ENCODE measurements at regions not wholly inside any gene's neighbourhood (a gene's known extent, or its start where the extent isn't known, plus 50 kb on each side); places are given as distances from the start of the nearest gene placed in this dataset.

DNA sequence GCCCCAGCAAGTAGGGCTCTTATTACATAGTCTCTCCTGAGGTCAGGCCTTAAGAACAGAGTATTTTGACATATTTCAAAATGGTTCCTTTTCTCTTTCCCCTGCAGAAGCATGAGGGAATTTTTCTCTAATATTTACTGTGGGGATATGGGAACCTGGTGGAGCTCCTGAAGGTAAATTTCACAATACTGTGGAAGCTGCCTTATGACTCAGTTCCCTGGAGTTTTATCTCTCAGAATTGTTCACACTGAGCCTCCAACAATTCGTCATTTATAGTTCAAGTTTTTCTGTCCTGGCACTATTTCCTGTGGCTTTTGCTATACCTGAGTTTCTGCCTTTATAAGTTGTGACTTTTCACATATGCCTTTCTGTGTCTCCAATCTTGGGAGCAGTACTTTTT lies 607.2 kb upstream of the NDST4 start:
- DNase-seq: no peak

DNA sequence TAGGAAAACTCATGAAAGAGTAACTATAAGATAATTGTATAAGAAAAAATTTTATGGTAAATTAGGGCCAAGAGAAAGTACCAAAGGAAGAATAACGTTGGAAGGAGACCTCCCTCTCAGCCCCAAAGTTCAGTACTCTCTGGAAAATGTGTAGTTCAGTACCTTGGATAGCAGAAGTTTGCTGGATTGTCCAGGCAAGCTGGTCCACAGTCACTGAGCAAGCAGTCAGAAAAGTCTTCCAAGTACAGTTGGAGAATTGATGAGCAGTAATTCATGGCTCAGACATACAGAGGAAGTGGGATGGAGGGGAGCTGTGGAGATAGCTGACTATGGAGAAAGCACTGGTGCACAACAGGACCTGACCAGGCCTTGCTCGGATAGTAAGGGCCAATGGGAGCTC lies 598.2 kb upstream of the NDST4 start:
- no peak for DNase-seq

DNA sequence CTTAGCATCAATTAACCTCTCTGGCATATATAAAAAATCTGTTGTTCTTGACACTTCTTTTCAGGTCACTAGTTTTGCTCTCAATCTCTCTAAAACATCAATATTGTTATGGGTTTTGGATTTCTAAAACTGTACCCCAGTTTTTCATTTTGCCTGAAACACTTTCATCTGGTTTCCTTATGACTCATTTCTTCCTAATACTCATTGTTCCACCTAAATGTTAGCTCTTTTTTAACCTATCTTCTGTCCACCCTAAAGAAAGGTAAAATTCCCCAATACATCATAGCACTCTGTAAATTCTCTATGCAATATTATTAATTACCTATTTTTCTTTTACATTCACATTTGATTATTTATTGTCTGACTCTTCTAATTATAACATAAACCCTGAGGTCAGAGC lies 575.5 kb upstream of the NDST4 start:
- no peak for DNase-seq

DNA sequence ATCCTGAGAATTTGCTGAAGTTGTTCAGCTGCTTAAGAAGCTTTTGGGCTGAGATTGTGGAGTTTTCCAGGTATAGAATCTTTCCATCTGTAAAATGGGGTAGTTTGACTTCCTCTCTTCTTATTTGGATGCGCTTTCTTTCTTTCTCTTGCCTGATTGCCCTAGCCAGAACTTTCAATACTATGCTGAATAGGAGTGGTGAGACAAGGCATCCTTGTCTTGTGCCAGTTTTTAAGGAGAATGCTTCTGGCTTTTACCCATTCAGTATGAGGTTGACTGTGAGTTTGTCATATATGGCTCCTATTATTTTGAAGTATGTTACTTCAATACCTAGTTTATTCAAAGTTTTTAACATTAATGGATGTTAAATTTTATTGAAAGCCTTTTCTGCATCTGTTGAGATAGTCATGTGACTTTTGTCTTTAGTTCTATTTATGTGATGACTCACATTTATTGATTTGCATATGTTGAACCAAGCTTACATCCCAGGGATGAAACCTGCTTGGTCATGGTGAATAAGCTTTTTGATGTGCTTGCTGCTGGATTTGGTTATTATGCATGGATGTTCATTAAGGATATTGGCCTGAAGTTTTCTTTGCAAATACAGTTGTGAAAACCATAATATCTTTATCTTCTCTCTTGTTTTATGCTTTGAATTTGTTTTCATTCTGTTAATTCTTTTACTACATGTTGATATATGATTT lies 573.8 kb upstream of the NDST4 start:
- DNase-seq: no peak

DNA sequence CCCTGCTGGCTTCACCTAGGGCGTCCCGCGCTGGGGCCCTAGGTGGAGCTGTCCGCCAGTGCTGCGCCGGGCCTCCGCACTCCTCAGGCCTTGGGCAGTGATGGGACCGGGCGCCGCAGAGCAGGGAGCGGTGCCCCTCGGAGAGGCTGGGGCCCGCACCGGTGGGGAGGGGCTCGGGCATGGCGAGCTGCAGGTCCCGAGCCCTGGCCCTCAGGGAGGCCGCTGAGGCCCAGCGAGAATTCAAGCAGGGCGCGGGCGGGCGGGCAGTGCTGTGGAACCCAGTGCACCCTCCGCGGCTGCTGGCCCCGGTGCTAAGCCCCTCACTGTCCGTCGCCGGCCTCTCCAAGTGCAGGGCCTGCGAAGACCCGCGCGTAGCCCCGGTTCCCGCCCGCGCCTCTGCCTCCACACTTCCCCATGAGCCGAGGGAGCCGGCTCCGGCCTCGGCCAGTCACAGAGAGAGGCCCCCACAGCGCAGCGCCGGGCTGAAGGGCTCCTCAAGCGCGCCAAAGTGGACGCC lies 565.1 kb upstream of the NDST4 start:
- no peak for DNase-seq

DNA sequence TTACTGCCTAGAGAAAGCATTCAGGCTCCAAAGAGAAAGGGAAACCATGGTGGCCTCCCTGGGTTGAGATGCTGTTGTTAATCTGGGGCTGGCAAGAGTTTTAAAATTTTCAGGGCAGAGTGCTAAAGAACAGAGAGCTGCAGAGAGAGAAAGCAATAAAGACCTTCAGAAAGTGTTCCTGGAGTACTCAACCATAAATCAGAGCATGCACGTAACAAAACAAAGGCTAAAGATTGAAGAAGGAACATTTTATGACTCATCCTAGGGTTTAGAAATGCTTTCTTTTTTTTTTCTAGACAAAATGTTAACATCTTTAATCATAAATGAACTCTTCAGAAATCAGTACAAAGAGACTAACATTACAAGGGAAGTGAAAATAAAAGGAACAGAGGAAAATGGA lies 562.3 kb upstream of the NDST4 start:
- DNase-seq: no peak

DNA sequence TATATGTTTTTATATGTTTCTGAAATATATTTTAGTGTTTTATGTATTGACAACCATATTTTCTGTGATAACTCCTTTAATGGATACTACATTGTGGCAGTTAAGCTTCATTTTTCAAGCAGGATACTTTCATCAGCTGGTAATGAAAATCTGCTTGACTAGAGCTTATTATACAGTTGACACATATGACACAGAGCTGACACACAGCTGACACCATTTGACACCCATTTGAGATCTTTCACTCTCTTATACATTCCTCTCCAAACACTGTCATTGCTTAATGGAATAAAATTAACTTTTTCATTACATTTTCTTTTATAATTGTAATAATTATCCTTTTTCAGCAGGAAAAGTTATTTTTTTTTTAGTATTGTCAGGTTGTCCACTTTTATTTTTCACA lies 561.1 kb upstream of the NDST4 start:
- no peak for DNase-seq

DNA sequence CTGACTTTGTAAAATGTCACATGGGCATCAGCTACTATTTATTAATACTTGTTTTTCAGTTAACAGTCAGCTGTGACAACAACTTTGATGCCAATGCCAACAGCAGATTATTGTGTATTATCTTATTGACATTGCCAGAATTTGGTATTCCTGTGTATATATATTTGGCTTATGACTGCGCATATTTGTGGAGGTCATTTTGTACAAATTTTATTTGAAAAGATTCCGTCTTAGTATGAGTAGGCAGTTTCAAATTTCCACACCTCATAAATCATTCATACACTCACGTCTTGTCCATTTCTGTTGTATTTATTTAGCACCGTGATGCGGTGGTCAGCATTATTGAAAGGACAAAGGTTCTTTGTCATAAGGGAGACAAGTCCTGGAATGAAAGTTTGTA lies 558.2 kb upstream of the NDST4 start:
- no peak for DNase-seq

DNA sequence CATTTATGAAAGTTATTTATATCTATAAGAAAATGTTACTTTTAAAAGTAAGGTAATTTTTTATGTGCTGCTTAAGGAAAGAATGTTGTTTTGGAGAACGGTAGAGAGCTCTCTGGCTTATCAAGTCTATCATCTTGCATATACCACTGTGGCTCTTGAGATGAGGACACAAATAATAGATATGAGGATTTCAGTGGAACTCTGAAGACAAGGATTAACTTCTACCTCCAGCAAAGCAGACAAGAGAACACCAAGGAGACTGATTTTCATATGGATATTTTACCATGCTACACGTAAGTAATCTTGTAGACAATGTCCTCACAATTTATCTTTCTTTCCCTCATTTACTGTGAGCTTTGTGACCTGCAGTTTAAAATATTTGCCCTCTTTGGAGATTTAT lies 557.5 kb upstream of the NDST4 start:
- DNase-seq: no peak

DNA sequence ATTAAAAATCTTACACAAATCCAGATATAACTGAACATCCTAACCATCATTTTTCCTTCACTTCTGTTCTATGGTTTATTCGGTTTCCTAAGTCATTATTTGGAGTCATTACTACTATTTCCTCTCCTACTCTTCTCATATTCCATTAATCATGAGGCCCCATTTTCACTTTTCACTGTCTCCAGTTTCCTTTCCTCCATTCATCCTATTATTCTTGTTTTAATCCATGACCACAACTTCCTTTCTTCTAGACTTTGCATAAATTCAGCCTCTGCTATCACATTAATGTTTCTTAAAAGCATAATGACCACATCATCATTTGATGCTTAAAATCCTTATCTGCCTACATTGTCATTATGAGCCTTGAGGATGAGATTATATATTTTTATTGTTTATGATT lies 555.0 kb upstream of the NDST4 start:
- no peak for DNase-seq

DNA sequence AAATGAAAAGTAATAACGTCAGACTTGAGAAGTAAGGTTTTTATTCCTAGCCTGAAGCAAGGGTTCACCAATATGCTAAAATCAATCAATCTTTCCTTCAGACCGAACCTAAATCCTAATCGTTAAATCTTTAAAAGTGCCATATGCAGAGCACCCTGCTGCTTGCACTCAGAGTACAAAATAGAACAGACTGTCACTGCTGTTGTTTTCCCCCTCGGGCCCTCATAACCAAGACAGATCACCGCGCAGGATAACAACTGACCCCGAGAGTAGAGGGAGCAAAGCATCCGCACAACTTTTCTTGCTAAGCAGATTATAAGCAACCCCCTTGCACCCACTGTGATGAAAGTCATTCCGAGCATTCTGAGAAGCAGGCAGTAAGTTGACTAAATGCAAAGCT lies 550.9 kb upstream of the NDST4 start:
- DNase-seq: no peak

DNA sequence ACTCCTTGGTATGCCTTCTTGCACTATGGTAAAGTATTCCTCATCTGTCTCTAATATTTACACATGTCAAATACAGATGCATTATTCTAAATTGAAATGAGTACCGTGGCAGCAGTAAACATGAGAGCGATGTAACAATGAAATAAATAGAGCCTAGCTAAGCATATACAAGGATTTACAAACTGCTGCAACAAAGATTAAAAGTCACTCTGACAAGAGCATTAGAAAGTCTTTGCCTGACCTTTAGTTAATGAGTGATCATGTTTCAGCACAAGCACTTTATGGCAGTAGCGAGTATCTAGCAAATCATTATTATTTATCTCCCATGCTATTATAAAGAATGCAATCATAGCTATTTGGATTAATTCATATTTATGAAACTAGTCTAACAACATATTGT lies 547.0 kb upstream of the NDST4 start:
- no peak for DNase-seq

DNA sequence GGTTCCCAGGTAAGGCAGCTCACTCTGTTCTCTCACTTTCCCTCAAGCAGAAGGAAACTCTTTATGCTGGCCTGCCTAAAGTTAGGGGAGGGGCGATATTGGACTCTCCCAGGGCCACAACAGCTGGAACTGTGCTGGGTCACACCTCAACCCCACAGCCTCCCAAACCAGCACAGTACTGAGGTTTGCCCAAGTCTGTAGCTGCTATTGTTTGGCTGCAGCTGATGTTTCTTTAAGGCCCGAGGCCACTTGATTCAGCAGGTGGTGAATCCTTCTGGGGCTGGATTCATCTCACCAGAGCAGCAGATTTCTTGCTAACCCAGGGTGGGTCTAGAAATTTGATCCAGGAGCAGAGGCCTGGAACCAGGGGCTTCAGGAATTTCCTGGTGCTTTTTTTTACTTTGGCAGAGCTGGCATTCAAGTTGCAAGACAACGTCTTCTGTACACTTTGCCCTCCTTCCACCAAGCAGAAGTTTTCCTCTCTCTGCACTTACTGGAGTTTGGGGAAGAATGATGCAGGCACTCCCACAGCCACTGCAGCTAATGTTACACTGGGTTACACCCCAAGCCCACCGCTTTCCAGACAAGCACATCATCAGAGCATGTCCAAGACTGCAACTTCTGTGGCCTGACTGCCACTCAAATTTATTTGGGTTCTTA lies 544.7 kb upstream of the NDST4 start:
- DNase-seq: no peak

DNA sequence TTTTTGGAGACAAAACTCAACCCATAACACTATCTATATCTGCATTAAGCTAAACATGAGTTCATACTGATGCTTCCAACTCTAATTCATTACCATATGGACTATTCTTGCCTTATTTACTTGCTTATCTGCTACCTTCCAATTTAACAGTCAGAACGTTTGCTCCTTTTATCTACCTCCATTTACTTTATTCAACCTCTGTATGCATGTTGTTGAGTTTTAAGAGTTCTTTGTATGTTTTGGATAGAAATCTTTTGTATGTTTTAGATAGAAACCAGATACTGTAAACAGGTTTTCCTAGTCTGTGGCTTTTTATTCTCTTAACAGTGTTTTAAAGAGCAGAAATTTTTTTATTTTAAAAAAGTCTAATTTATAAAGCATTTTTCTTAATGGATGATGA lies 542.2 kb upstream of the NDST4 start:
- no peak for DNase-seq

DNA sequence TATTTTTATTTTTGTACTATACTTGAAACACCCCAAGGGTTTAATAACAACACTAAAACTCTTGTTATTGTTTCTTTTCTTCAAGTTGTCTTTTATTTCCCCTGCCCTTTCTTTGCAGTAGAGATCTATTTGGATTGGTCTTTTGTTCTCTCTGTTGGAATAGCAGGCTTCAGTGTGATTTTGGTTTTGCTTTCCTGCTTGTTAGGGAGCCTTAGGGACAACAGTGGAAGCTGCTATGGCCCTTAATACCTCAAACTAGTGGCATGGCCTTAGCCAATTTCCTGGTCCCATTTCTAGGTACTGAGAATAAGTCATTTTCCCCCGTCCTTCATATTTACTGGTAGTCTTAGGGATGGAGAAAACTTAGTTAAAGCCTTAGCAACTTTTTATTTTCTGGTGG lies 535.4 kb upstream of the NDST4 start:
- no peak for DNase-seq

DNA sequence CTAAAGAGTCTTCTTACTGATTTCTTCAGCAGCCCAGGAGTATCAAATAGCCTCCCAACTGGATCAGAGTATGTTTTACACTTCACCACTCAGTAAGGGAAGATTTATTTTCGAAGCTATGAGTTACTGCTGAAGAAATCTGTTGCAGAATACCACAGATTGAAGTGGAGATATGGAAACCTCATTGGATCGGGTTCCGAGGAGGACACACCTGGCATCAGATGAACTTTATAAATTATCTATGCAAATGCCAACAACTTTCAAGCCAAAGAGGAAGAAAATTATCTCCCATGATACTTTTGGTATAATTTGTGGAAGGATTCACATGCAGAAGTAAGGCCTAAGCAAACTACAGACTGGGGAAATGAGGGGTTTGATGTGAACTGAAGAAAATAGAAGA lies 515.9 kb upstream of the NDST4 start:
- no peak for DNase-seq

DNA sequence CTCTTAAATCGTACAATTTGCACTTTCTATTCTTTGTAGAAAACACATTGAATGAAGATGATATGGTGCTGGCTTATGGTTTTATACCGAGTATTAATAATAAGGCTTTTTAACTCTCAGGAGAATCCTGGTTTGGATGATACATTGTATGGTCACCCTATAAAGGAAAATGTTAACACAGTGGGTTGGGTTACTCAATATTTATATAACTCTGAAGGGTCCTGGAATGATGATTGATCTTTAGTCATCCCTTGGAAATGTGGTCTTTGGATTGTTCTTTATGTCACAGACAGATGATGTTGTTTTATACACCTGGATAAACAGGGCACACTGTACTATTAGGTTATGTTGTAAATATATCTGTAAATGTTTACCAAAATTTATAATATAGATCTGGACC lies 496.2 kb upstream of the NDST4 start:
- DNase-seq: no peak

DNA sequence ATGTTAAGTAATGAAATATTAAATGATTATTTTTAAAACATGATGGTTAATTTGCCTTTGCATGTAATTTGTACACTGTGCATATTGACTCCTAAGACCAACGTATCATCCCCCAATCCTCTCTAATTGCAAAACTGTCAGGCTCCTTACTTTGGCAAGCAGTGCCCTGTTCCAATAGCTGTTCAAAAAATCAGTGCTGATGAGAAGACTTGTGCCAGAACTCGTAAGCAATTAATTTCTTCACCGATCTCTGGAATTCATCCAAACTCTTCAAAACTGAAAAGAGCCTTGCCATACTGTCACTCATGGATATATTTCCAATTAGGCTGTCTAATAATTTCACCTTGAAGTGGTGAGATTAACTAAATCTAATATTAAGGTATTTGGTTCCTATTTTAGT lies 493.9 kb upstream of the NDST4 start:
- DNase-seq: no peak

DNA sequence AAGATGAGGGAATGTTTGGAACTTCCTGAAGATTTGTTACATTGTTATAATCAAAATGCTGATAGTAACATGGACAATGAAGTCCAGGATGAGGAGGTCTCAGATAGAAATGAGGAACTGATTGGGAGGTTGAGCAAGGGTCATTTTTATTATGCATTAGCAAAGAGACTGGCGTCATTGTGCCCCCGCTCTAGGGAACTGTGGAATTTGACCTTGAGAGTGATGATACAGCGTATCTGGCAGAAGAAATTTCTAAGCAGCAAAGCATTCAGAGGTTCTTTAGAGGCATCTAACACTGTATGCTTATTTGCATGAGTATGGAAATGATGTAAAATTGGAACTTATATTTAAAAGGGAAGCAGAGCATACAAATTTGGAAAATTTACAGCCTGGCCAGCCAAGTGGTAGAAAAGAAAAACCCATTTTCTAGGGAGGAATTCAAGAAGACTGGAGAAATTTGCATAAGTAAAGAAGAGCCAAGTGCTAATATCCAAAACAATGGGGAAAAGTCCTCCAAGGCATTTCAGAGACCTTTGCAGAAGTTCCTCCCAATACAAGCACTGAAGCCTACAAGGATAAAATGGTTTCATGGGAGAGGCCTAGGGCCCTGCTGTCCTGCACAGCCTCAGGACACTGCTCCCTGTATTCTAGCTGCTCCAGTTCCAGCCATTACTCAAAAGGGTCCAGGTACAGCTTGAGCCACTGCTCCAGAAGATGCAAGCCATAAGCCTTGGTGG lies 483.0 kb upstream of the NDST4 start:
- DNase-seq: no peak

DNA sequence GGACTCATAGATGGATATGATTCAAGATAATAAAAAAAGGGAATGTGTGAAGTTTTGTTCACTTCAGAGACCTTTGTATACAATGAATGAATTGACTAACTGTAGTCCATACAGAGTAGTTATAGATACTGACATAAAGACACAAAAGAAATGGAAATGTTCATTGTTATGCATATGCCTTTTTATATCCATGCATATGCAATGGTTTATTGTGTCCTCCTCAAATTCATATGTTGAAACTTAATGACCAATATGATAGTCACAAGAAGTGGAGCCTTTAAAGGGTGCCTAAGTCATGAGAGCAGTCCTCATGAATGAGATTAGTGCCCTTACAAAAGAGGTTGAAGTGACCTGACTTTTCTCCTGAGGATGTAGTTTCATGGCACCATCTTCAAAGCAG lies 467.5 kb upstream of the NDST4 start:
- DNase-seq: no peak

DNA sequence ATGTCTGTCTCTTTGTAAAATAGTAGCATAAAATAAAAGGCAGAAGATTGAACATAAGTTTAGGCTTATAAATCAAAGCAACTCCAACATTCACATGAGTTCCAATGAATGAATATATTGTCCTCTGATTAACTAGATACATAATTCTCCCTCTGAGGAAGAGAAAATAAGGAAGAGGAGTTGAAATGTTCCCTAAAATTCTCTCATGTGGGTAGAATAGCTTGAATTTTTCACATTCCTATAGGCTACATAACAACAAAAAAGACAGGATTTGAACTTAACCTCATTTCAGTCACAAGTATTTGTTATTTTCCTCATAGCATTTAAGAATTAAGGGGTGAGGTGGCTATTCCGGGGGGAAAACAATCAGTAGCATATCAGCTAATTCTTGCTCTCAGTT lies 462.4 kb upstream of the NDST4 start:
- DNase-seq: no peak

DNA sequence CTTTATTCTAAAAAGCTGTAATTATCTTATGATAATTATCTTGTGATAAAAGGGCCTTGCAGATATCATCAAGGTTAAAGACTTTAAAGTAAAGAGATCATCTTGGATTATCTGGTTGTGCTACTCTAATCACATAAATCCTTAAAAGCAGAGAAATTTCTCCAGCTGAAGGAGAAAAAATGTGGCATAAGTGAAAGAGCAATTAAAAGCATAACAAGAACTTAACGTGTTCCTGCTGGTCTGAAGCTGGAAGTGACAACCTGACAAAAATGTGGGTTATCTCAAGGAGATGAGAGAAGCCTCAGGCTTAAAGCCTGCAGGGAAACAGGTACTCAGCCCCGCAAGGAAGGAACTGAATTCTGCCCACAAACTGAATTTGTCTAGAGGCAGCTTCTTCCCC lies 449.1 kb upstream of the NDST4 start:
- DNase-seq: no peak

DNA sequence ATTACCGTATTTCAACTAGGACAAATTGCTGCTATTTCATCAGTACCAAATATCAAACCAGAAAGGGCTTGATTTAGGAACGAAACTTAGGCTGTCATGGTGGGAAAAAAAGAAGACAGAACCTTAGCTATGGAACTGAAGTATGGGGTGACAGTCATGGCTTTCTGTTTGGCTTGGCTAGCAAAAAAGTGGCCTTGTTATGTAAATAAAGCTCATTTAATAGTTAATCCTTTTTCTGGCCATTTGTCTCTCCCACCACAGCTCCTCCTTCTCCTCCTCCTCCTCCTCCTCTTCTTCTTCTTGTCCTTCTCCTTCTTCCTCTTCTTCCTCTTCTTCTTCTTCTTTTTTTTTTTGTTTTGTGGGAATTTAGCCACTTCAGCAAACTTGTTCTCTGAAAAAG lies 434.7 kb upstream of the NDST4 start:
- no peak for DNase-seq

DNA sequence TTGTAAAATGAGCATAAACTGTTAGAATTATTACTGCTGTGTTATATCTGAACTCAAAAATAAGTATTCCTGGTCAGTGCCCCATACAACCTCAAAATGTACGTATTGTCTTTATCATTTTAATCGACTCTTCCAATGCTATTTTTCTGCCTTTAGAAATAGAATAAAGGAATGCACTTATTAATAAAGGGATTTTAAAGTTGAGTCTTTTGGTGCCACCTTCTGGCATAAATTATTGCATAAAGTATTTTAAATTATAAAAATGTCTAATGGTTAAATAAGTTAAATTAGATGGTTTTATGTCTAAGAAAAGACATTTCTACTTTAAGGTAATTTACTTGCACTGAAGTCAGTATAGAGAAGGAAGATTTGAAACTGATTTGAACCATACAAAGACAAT lies 424.0 kb upstream of the NDST4 start:
- DNase-seq: no peak

All from GF-D8 (cell line).